K562 (cell line): ENCODE measurements at regions not wholly inside any gene's neighbourhood (a gene's known extent, or its start where the extent isn't known, plus 50 kb on each side); places are given as distances from the start of the nearest gene placed in this dataset.

ENCODE experiments used
- ATAC-seq: fragments of 200-7000 bp; cut with Tn5 transposase; 3 replicates; pipeline ENCODE4 v1.9.1; 2020; ENCODE audit warnings: moderate library complexity
- BruUV-seq: library from RNA; stranded (reverse); fragments of 400-500 nt; replicated peaks from 2 replicates; lab custom pipeline; 2021; lab: Mats Ljungman, UMichigan
- CTCF ChIA-PET: fragments of 300-600 bp; formaldehyde crosslinking; extraction: SDS; loops from one replicate; lab custom pipeline; 2021; ENCODE audit warnings: low intra/inter-chr PET ratio; lab: Yijun Ruan, JAX
- POLR2A ChIA-PET: fragments of 300-600, 350-650 bp; sonication (Branson Sonifier 250); formaldehyde crosslinking; extraction: SDS; loops from one replicate; lab custom pipeline; 2021; ENCODE audit warnings: antibody characterized with exemption, inconsistent platforms; lab: Yijun Ruan, JAX
- DNase-seq, 4 experiments: peaks; one replicate each; pipeline versions ENCODE4 v3.0.0 to v3.0.0-alpha.2; 2011 to 2018; ENCODE audit warnings: low spot score in 3 of 4, mixed read lengths in 3 of 4; ENCODE audit errors: extremely low read depth in 1 of 4
- FAIRE-seq: peaks from 2 replicates; lab custom pipeline; 2011; peaks lifted over from hg19 to GRCh38; lab: Jason Lieb, UNC
- H2AFZ ChIP-seq: 2 replicates; pipeline ENCODE4 v1.6.0; 2011; ENCODE audit warnings: low read depth, low read length, control low read depth, inconsistent platforms
- H3K27ac ChIP-seq: fragments of 200-600 bp; 3 replicates; pipeline ENCODE4 v1.8.0; 2011; ENCODE audit warnings: low read depth, mild to moderate bottlenecking, control low read depth, inconsistent platforms, low read length, moderate library complexity, mixed read lengths; ENCODE audit errors: extremely low read depth
- H3K27me3 ChIP-seq, 2 experiments: fragments of 300-600 bp in 1 of 2; 2 replicates in 1 of 2; 3 replicates in 1 of 2; pipeline versions ENCODE4 v1.6.0 to v1.8.0; 2011; ENCODE audit warnings: inconsistent platforms in 2 of 2, low read length in 2 of 2, mild to moderate bottlenecking in 1 of 2, mixed read lengths in 1 of 2, moderate library complexity in 1 of 2; ENCODE audit not compliant: control insufficient read depth in 2 of 2, insufficient read depth in 2 of 2
- H3K36me3 ChIP-seq: fragments of 300-600 bp; 3 replicates; pipeline ENCODE4 v1.8.0; 2011; ENCODE audit warnings: mild to moderate bottlenecking, low read length, inconsistent platforms; ENCODE audit not compliant: control insufficient read depth, insufficient read depth
- H3K4me1 ChIP-seq, 2 experiments: fragments of 200-600 bp in 1 of 2; replicated peaks in 1 of 2; 2 replicates in 1 of 2; 3 replicates in 1 of 2; pipeline versions ENCODE4 v1.5.1 to v1.8.0; 2011; ENCODE audit warnings: inconsistent platforms in 2 of 2, low read length in 2 of 2, mild to moderate bottlenecking in 1 of 2, mixed read lengths in 1 of 2, moderate library complexity in 1 of 2; ENCODE audit not compliant: control insufficient read depth in 2 of 2, insufficient read depth in 2 of 2
- H3K4me2 ChIP-seq: 2 replicates; pipeline ENCODE4 v1.6.1; 2011; ENCODE audit warnings: low read length, control low read depth, inconsistent platforms, mixed read lengths; ENCODE audit not compliant: insufficient read depth
- H3K4me3 ChIP-seq: fragments of 200-600 bp; sonication (generic), shearing (Covaris generic); 2 replicates; pipeline ENCODE4 v1.5.1; 2016; ENCODE audit warnings: control low read depth, inconsistent platforms
- H3K79me2 ChIP-seq: fragments of 200-600 bp; 3 replicates; pipeline ENCODE4 v1.8.0; 2011; ENCODE audit warnings: low read length, inconsistent platforms; ENCODE audit not compliant: control insufficient read depth, insufficient read depth
- H3K9ac ChIP-seq, 2 experiments: 2 replicates each; pipeline versions ENCODE4 v1.6.0 to v1.6.1; 2011; ENCODE audit warnings: low read depth in 2 of 2, low read length in 2 of 2, control low read depth in 1 of 2, inconsistent platforms in 1 of 2, mild to moderate bottlenecking in 1 of 2, mixed read lengths in 1 of 2; ENCODE audit not compliant: insufficient read depth in 1 of 2
- H3K9me1 ChIP-seq: one replicate; pipeline ENCODE4 v1.6.0; 2011; ENCODE audit warnings: inconsistent platforms, mild to moderate bottlenecking, low read length, moderate library complexity; ENCODE audit not compliant: control insufficient read depth, insufficient read depth
- H3K9me3 ChIP-seq: replicated peaks from 2 replicates; pipeline ENCODE4 v1.5.1; 2011; ENCODE audit warnings: low read depth, low read length, inconsistent platforms; ENCODE audit not compliant: control insufficient read depth, insufficient read depth
- H4K20me1 ChIP-seq: replicated peaks from 2 replicates; pipeline ENCODE4 v1.6.1; 2011; ENCODE audit warnings: low read length, inconsistent platforms, mixed read lengths; ENCODE audit not compliant: control insufficient read depth, insufficient read depth
- CBX5 ChIP-seq: IDR thresholded peaks from 2 replicates; pipeline ENCODE4 v1.6.1; 2014; ENCODE audit warnings: low read depth, borderline replicate concordance
- CXXC5 ChIP-seq: fragments of 250-450 bp; sonication (Bioruptor Pico); IDR thresholded peaks from 2 replicates; pipeline ENCODE4 v1.8.0; 2022; ENCODE audit warnings: inconsistent platforms, mild to moderate bottlenecking, moderate library complexity
- NCOR1 ChIP-seq: fragments of 450-650 bp; IDR thresholded peaks from 2 replicates; pipeline ENCODE4 v1.6.1; 2016; ENCODE audit warnings: mild to moderate bottlenecking, moderate library complexity
- PCBP2 ChIP-seq: fragments of 200-400 bp; formaldehyde crosslinking; IDR thresholded peaks from 2 replicates; pipeline ENCODE4 v1.6.1; 2018; ENCODE audit warnings: low read length, low read depth, mild to moderate bottlenecking, moderate library complexity; ENCODE audit not compliant: poor library complexity, severe bottlenecking
- PHF21A ChIP-seq: fragments of 450-650 bp; IDR thresholded peaks from 2 replicates; pipeline ENCODE4 v1.6.1; 2017; ENCODE audit warnings: low read depth, borderline replicate concordance
- SAFB ChIP-seq: fragments of 200-400 bp; formaldehyde crosslinking; IDR thresholded peaks from 2 replicates; pipeline ENCODE4 v1.6.1; 2017; ENCODE audit warnings: low read depth, low read length, borderline replicate concordance
- SMARCE1 ChIP-seq: fragments of 450-650 bp; IDR thresholded peaks from 2 replicates; pipeline ENCODE4 v1.7.1; 2016; ENCODE audit warnings: mild to moderate bottlenecking
- SRSF9 ChIP-seq: fragments of 200-400 bp; formaldehyde crosslinking; IDR thresholded peaks from 2 replicates; pipeline ENCODE4 v1.6.1; 2017; ENCODE audit warnings: low read depth, low read length, borderline replicate concordance
- ZNF436 ChIP-seq: fragments of 250-450, 450-650 bp; sonication (Bioruptor Pico); formaldehyde crosslinking; IDR thresholded peaks from 2 replicates; pipeline ENCODE4 v1.7.0; 2020; ENCODE audit warnings: mild to moderate bottlenecking
- WGBS: fragments of 100-300 bp; shearing (Covaris generic); methylation state at CpG from one replicate; pipeline ENCODE4 v1.1.6; 2016; ENCODE audit warnings: low coverage, mixed read lengths; ENCODE audit not compliant: insufficient coverage; ENCODE audit errors: missing lambda C conversion rate; 5-methylcytosine and 5-hydroxymethylcytosine counted together
- in situ Hi-C: fragments of 300-500 bp; cut with MboI; formaldehyde crosslinking; loops from 4 replicates; pipeline ENCODE4 v1.15.0; 2018; ENCODE audit warnings: inconsistent platforms, mixed read lengths
- intact Hi-C: fragments of 100-400 bp; cut with micrococcal nuclease; formaldehyde crosslinking; loops from 2 replicates; pipeline ENCODE4 v1.14.2; 2022
- TF ChIP-seq, protein P1 (sequence below): fragments of 250-450 bp; sonication (Bioruptor Pico); IDR thresholded peaks from 2 replicates; pipeline ENCODE4 v1.4.0; 2020; ENCODE audit warnings: mild to moderate bottlenecking, moderate library complexity

DNA sequence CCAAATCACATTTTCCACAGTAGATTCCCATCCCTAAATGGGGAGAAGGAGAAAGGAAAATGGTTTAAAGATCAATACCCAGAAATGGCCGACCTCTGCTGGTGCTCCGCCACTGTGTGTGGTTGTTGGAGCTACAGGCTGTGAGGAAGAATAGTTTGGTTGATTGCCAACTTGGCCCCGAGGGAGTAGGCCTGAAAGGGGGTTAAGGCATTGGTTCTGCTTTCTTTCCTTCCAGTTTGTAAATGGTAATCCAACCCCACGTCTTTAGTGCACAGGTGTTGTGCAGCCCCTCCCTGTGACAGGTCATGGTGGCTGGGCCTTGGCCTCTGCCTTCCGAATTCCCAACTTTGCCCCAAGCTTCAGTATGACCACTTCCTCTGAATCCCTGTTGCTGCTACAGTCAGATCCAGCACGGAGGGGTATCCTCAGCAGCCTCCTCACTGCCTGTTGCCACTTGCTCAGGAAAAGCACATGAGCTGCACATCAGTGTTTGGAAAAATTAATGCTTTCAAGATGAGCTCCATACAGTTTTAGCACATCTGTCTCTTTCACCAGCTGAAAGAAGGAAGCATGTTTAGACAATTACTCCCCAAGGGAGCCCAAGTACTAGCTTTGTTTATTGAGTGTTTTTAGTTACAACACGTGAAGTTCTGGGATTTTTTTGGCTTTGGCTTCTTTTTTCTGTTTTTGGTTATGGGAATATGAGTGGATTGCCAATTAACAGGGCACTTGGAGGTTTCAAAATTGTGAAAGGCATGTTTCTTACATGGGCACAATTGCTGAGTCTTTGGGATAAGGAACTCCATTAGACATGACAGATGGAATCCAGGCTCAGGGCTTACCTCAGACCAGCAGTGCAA lies 92.3 kb upstream of the ROPN1 start:
- ATAC-seq: no peak
- WGBS: 0% methylated on average over 7 of the region's 7 CpGs
- CTCF ChIA-PET: no interaction called here

More for the DNA sequence above, 92.3 kb upstream of the ROPN1 start:
- Histone ChIP-seq H3K4me2 (no peak overlapping the region), H3K9me1 (no peaks in the 10 kb centered on the region)
- TF ChIP-seq, protein P1, sequence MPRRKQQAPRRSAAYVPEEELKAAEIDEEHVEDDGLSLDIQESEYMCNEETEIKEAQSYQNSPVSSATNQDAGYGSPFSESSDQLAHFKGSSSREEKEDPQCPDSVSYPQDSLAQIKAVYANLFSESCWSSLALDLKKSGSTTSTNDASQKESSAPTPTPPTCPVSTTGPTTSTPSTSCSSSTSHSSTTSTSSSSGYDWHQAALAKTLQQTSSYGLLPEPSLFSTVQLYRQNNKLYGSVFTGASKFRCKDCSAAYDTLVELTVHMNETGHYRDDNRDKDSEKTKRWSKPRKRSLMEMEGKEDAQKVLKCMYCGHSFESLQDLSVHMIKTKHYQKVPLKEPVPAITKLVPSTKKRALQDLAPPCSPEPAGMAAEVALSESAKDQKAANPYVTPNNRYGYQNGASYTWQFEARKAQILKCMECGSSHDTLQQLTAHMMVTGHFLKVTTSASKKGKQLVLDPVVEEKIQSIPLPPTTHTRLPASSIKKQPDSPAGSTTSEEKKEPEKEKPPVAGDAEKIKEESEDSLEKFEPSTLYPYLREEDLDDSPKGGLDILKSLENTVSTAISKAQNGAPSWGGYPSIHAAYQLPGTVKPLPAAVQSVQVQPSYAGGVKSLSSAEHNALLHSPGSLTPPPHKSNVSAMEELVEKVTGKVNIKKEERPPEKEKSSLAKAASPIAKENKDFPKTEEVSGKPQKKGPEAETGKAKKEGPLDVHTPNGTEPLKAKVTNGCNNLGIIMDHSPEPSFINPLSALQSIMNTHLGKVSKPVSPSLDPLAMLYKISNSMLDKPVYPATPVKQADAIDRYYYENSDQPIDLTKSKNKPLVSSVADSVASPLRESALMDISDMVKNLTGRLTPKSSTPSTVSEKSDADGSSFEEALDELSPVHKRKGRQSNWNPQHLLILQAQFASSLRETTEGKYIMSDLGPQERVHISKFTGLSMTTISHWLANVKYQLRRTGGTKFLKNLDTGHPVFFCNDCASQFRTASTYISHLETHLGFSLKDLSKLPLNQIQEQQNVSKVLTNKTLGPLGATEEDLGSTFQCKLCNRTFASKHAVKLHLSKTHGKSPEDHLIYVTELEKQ (CRISPR knock-in tag): no peak
- TF ChIP-seq SMARCE1 (no peak), SAFB (no peak), NCOR1 (no peak), PCBP2 (no peak), CXXC5 (CRISPR knock-in tag) (no peak), PHF21A (no peak), ZNF436 (CRISPR knock-in tag) (no peak), CBX5 (no peak), SRSF9 (no peak)
- TF ChIP-seq, all 486 proteins: peak for 0
- no TSS peak for BruUV-seq
- no peaks in the 10 kb centered on the region for H3K79me2 ChIP-seq
- intact Hi-C loops: no loop called here
- in situ Hi-C loops: no loop called here
- DNase-seq: no peak
- H3K27ac ChIP-seq: no peak overlapping the region
- POLR2A ChIA-PET: interaction anchor here (0.9 kb wide), 1 partner anchor 281 kb away, joined by 3 read pairs; no protein-coding TSS in a partner anchor
- no peaks in the 10 kb centered on the region for H3K27me3 ChIP-seq
- no peaks in the 10 kb centered on the region for H3K36me3 ChIP-seq
- H3K9me3 ChIP-seq: no peaks in the 10 kb centered on the region
- H2AFZ ChIP-seq: no peak overlapping the region
- no peaks in the 10 kb centered on the region for H3K4me1 ChIP-seq
- no peak overlapping the region for H3K4me3 ChIP-seq
- no peak for FAIRE-seq
- H3K9ac ChIP-seq: no peak overlapping the region
- H4K20me1 ChIP-seq: no peaks in the 10 kb centered on the region
